ENCODE measurements at regions not wholly inside any gene's neighbourhood (a gene's known extent, or its start where the extent isn't known, plus 50 kb on each side); places are given as distances from the start of the nearest gene placed in this dataset.

DNA sequence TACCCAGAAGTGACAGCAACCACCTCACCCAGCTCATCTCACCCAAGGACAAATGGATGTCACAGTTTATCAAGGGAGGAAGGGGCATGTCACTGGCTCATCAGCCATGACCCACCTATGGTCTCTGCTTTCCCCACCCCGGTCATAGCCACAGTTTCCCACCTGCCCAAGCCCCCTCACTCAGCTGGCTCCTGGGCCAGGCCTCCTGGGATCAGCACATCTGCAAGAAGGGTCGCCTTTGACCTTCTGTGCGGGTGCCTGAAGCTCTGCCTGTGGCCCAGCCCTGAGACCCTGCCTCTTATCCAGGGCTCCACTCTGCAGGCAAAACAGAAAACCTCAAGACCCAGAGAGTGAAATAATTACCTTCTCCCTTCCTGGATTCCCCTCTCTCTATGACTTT lies 236.4 kb downstream of the BUD13 start:
- Histone ChIP-seq H3K9me2 (ENCODE audit: insufficient read depth, low read length) (no peaks in the 10 kb centered on the region), H3K4me3 (ENCODE audit: low read length) (no peak overlapping the region), H3K4me2 (ENCODE audit: low read length) (no peak overlapping the region), H3K79me2 (replicated peaks; ENCODE audit: insufficient read depth, low read length) (no peaks in the 10 kb centered on the region), H3K36me3 (ENCODE audit: insufficient read depth, low read length) (no peaks in the 10 kb centered on the region), H3K27ac (ENCODE audit: low read length) (no peak overlapping the region), H2AFZ (ENCODE audit: low read depth, low read length) (no peak overlapping the region), H3F3A (ENCODE audit: insufficient read depth, low read length, poor library complexity, severe bottlenecking) (no peaks in the 10 kb centered on the region), H3K9me3 (ENCODE audit: low read length) (no peaks in the 10 kb centered on the region), H3K27me3 (ENCODE audit: insufficient read depth, low read depth, low read length) (no peaks in the 10 kb centered on the region), H4K20me1 (ENCODE audit: insufficient read depth) (no peaks in the 10 kb centered on the region), H3K9ac (ENCODE audit: low read length) (no peak overlapping the region)
- no peak for TF ChIP-seq EP300 (conservative IDR thresholded peaks at IDR 0.05; ENCODE audit: poor library complexity, severe bottlenecking)
- TF ChIP-seq, protein P1, sequence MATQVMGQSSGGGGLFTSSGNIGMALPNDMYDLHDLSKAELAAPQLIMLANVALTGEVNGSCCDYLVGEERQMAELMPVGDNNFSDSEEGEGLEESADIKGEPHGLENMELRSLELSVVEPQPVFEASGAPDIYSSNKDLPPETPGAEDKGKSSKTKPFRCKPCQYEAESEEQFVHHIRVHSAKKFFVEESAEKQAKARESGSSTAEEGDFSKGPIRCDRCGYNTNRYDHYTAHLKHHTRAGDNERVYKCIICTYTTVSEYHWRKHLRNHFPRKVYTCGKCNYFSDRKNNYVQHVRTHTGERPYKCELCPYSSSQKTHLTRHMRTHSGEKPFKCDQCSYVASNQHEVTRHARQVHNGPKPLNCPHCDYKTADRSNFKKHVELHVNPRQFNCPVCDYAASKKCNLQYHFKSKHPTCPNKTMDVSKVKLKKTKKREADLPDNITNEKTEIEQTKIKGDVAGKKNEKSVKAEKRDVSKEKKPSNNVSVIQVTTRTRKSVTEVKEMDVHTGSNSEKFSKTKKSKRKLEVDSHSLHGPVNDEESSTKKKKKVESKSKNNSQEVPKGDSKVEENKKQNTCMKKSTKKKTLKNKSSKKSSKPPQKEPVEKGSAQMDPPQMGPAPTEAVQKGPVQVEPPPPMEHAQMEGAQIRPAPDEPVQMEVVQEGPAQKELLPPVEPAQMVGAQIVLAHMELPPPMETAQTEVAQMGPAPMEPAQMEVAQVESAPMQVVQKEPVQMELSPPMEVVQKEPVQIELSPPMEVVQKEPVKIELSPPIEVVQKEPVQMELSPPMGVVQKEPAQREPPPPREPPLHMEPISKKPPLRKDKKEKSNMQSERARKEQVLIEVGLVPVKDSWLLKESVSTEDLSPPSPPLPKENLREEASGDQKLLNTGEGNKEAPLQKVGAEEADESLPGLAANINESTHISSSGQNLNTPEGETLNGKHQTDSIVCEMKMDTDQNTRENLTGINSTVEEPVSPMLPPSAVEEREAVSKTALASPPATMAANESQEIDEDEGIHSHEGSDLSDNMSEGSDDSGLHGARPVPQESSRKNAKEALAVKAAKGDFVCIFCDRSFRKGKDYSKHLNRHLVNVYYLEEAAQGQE (IDR thresholded peaks at IDR 0.05; ENCODE audit: borderline replicate concordance) = no peak
- no peak for TF ChIP-seq CTCF (IDR thresholded peaks at IDR 0.05; ENCODE audit: poor library complexity, severe bottlenecking)
- TF ChIP-seq RAD21 (conservative IDR thresholded peaks at IDR 0.05) = no peak
- TF ChIP-seq POLR2AphosphoS5 (IDR thresholded peaks at IDR 0.05) = no peak
- TF ChIP-seq SMC3 (conservative IDR thresholded peaks at IDR 0.05; ENCODE audit: poor library complexity) = no peak
- TF ChIP-seq EZH2 (IDR thresholded peaks at IDR 0.05; ENCODE audit: borderline replicate concordance, insufficient read depth, low read length, poor library complexity, severe bottlenecking) = no peak
- no peak for TF ChIP-seq MXI1 (conservative IDR thresholded peaks at IDR 0.05; ENCODE audit: poor library complexity, severe bottlenecking)
- no peak for TF ChIP-seq TAF1 (IDR thresholded peaks at IDR 0.05; ENCODE audit: low read depth)

GRCh38 chr11:116535994-116536393 lies 236.8 kb downstream of the BUD13 start:
- Histone ChIP-seq H3K27ac (ENCODE audit: low read length) (no peak overlapping the region), H2AFZ (ENCODE audit: low read depth, low read length) (no peak overlapping the region)
- TF ChIP-seq EZH2 (IDR thresholded peaks at IDR 0.05; ENCODE audit: borderline replicate concordance, insufficient read depth, low read length, poor library complexity, severe bottlenecking) = no peak
- TF ChIP-seq TAF1 (IDR thresholded peaks at IDR 0.05; ENCODE audit: low read depth) = no peak

GRCh38 chr11:116535120-116535519 lies 237.7 kb downstream of the BUD13 start:
- Histone ChIP-seq H3K27ac (ENCODE audit: low read length) (no peak overlapping the region), H4K20me1 (ENCODE audit: insufficient read depth) (no peaks in the 10 kb centered on the region), H3K9me2 (ENCODE audit: insufficient read depth, low read length) (no peaks in the 10 kb centered on the region), H3K9me3 (ENCODE audit: low read length) (no peaks in the 10 kb centered on the region), H3F3A (ENCODE audit: insufficient read depth, low read length, poor library complexity, severe bottlenecking) (no peaks in the 10 kb centered on the region), H3K9ac (ENCODE audit: low read length) (no peak overlapping the region), H3K4me2 (ENCODE audit: low read length) (no peak overlapping the region), H3K36me3 (ENCODE audit: insufficient read depth, low read length) (no peaks in the 10 kb centered on the region), H3K27me3 (ENCODE audit: insufficient read depth, low read depth, low read length) (no peaks in the 10 kb centered on the region), H2AFZ (ENCODE audit: low read depth, low read length) (no peak overlapping the region), H3K79me2 (replicated peaks; ENCODE audit: insufficient read depth, low read length) (no peaks in the 10 kb centered on the region), H3K4me3 (ENCODE audit: low read length) (no peak overlapping the region)
- TF ChIP-seq SMC3 (conservative IDR thresholded peaks at IDR 0.05; ENCODE audit: poor library complexity) = no peak
- TF ChIP-seq POLR2AphosphoS5 (IDR thresholded peaks at IDR 0.05) = no peak
- TF ChIP-seq RAD21 (conservative IDR thresholded peaks at IDR 0.05) = no peak
- TF ChIP-seq CTCF (IDR thresholded peaks at IDR 0.05; ENCODE audit: poor library complexity, severe bottlenecking) = no peak
- no peak for TF ChIP-seq EP300 (conservative IDR thresholded peaks at IDR 0.05; ENCODE audit: poor library complexity, severe bottlenecking)
- TF ChIP-seq, protein P1 (IDR thresholded peaks at IDR 0.05; ENCODE audit: borderline replicate concordance) = no peak
- no peak for TF ChIP-seq EZH2 (IDR thresholded peaks at IDR 0.05; ENCODE audit: borderline replicate concordance, insufficient read depth, low read length, poor library complexity, severe bottlenecking)
- no peak for TF ChIP-seq TAF1 (IDR thresholded peaks at IDR 0.05; ENCODE audit: low read depth)
- TF ChIP-seq MXI1 (conservative IDR thresholded peaks at IDR 0.05; ENCODE audit: poor library complexity, severe bottlenecking) = no peak

More at GRCh38 chr11:116535994-116536393, 236.8 kb downstream of the BUD13 start:
- Histone ChIP-seq H3K36me3 (ENCODE audit: insufficient read depth, low read length) (no peaks in the 10 kb centered on the region), H3K27me3 (ENCODE audit: insufficient read depth, low read depth, low read length) (no peaks in the 10 kb centered on the region), H3K4me2 (ENCODE audit: low read length) (no peak overlapping the region), H4K20me1 (ENCODE audit: insufficient read depth) (no peaks in the 10 kb centered on the region), H3K79me2 (replicated peaks; ENCODE audit: insufficient read depth, low read length) (no peaks in the 10 kb centered on the region), H3K9ac (ENCODE audit: low read length) (no peak overlapping the region), H3K4me3 (ENCODE audit: low read length) (no peak overlapping the region), H3K9me2 (ENCODE audit: insufficient read depth, low read length) (no peaks in the 10 kb centered on the region), H3F3A (ENCODE audit: insufficient read depth, low read length, poor library complexity, severe bottlenecking) (no peaks in the 10 kb centered on the region), H3K9me3 (ENCODE audit: low read length) (no peaks in the 10 kb centered on the region)

Data from neural cell (in vitro differentiated cells).